A549 (cell line): ENCODE measurements at regions not wholly inside any gene's neighbourhood (a gene's known extent, or its start where the extent isn't known, plus 50 kb on each side); places are given as distances from the start of the nearest gene placed in this dataset.

Source experiments
- CEBPB ChIP-seq, 2 experiments: fragments of >200 bp in 1 of 2; sonication (Bioruptor Twin) in 1 of 2; formaldehyde crosslinking in 1 of 2; IDR thresholded peaks; 2 replicates each; pipeline ENCODE4 v1.6.1; 2012 to 2016
- CHD4 ChIP-seq: fragments of 200-600 bp; sonication (generic); IDR thresholded peaks from 2 replicates; pipeline ENCODE4 v1.6.1; 2016; ENCODE audit warnings: antibody characterized with exemption, mild to moderate bottlenecking, borderline replicate concordance
- HDAC2 ChIP-seq: fragments of 200-600 bp; sonication (generic); IDR thresholded peaks from 2 replicates; pipeline ENCODE4 v1.6.1; 2016
- POLR2A ChIP-seq: IDR thresholded peaks from 2 replicates; pipeline ENCODE4 v1.6.1; 2012; ENCODE audit warnings: mild to moderate bottlenecking, low read length
- POLR2AphosphoS2 ChIP-seq: conservative IDR thresholded peaks from 2 replicates; pipeline ENCODE4 v1.6.1; 2012; ENCODE audit warnings: low read length, improper control_type of control experiment, inconsistent platforms
- RFX5 ChIP-seq: fragments of 450-650 bp; IDR thresholded peaks from 2 replicates; pipeline ENCODE4 v1.7.1; 2014; ENCODE audit warnings: antibody characterized with exemption, mild to moderate bottlenecking, moderate library complexity
- ZC3H11A ChIP-seq: fragments of 450-650 bp; IDR thresholded peaks from 2 replicates; pipeline ENCODE4 v1.6.1; 2014; ENCODE audit warnings: antibody characterized with exemption, mild to moderate bottlenecking
- TF ChIP-seq, protein P1 (sequence below): IDR thresholded peaks from 2 replicates; pipeline ENCODE4 v1.6.1; 2012; ENCODE audit warnings: low read depth, borderline replicate concordance
- TF ChIP-seq, protein P2 (sequence below): fragments of >200 bp; sonication (Bioruptor Twin); formaldehyde crosslinking; IDR thresholded peaks from 3 replicates; pipeline ENCODE4 v1.5.1; 2016
- TF ChIP-seq, protein P3 (sequence below): fragments of 200-600 bp; sonication (generic); IDR thresholded peaks from 2 replicates; pipeline ENCODE4 v1.6.1; 2016; ENCODE audit warnings: antibody characterized with exemption, mild to moderate bottlenecking, moderate library complexity

DNA sequence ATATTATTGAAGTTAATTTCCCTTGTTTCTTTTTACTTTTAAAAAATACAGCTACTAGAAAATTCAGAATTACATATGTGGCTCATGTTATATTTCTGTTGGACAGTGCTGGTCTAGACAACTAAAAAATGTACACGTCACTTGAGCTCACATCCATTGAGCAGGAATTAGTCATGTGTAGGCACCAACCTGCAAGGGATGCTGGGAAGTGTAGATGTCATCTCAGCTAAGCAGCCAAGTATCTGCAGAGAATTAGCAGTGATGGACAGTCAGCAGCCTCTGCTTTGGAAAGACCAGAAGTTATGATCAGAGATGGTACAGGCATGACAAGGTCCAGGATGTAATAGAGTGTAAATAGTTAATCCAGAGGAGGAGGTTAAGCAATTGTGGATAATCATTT is 87.1 kb upstream of the HS3ST2 start:
- TF ChIP-seq CHD4 (no peak), ZC3H11A (no peak), RFX5 (no peak), POLR2AphosphoS2 (no peak), POLR2A (no peak), CEBPB (IDR thresholded peaks at IDR 0.05) (no peak), HDAC2 (no peak)
- TF ChIP-seq, protein P1, sequence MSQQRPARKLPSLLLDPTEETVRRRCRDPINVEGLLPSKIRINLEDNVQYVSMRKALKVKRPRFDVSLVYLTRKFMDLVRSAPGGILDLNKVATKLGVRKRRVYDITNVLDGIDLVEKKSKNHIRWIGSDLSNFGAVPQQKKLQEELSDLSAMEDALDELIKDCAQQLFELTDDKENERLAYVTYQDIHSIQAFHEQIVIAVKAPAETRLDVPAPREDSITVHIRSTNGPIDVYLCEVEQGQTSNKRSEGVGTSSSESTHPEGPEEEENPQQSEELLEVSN, result no peak
- TF ChIP-seq, protein P2, sequence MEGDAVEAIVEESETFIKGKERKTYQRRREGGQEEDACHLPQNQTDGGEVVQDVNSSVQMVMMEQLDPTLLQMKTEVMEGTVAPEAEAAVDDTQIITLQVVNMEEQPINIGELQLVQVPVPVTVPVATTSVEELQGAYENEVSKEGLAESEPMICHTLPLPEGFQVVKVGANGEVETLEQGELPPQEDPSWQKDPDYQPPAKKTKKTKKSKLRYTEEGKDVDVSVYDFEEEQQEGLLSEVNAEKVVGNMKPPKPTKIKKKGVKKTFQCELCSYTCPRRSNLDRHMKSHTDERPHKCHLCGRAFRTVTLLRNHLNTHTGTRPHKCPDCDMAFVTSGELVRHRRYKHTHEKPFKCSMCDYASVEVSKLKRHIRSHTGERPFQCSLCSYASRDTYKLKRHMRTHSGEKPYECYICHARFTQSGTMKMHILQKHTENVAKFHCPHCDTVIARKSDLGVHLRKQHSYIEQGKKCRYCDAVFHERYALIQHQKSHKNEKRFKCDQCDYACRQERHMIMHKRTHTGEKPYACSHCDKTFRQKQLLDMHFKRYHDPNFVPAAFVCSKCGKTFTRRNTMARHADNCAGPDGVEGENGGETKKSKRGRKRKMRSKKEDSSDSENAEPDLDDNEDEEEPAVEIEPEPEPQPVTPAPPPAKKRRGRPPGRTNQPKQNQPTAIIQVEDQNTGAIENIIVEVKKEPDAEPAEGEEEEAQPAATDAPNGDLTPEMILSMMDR, result no peak
- TF ChIP-seq, protein P3, sequence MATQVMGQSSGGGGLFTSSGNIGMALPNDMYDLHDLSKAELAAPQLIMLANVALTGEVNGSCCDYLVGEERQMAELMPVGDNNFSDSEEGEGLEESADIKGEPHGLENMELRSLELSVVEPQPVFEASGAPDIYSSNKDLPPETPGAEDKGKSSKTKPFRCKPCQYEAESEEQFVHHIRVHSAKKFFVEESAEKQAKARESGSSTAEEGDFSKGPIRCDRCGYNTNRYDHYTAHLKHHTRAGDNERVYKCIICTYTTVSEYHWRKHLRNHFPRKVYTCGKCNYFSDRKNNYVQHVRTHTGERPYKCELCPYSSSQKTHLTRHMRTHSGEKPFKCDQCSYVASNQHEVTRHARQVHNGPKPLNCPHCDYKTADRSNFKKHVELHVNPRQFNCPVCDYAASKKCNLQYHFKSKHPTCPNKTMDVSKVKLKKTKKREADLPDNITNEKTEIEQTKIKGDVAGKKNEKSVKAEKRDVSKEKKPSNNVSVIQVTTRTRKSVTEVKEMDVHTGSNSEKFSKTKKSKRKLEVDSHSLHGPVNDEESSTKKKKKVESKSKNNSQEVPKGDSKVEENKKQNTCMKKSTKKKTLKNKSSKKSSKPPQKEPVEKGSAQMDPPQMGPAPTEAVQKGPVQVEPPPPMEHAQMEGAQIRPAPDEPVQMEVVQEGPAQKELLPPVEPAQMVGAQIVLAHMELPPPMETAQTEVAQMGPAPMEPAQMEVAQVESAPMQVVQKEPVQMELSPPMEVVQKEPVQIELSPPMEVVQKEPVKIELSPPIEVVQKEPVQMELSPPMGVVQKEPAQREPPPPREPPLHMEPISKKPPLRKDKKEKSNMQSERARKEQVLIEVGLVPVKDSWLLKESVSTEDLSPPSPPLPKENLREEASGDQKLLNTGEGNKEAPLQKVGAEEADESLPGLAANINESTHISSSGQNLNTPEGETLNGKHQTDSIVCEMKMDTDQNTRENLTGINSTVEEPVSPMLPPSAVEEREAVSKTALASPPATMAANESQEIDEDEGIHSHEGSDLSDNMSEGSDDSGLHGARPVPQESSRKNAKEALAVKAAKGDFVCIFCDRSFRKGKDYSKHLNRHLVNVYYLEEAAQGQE, result no peak
